GM19438 (cell line): ENCODE measurements at regions not wholly inside any gene's neighbourhood (a gene's known extent, or its start where the extent isn't known, plus 50 kb on each side); places are given as distances from the start of the nearest gene placed in this dataset.
"Not testable (repeated sequence)": the region's sequence is repeated elsewhere in the genome, so short reads cannot be mapped to it uniquely, and the experiment has no call there.

Experiments used
- ATAC-seq: cut with Tn5 transposase; IDR thresholded peaks from one replicate; pipeline ENCODE4 v1.9.1; 2021; ENCODE audit warnings: low read depth; ENCODE audit not compliant: unreplicated experiment

DNA sequence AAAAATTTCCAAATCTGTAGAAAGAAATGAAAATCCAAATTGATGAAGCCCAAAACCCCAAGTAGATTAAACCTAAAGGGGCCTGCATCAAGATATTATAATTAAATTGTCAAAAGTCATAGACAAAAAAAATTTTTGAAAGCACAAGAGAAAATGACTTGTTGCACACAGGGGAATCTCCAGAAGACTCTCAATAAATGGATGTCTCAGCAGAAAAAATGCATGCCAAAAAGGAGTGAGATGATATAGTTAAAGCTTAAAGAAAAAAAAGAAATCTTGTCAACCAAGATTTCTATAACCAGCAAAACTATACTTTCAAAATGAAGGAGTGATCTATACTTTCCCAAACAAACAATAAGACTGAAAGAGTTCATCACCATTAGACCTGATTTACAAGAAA, 393.2 kb upstream of the SPAG17 start:
- no peak for ATAC-seq

DNA sequence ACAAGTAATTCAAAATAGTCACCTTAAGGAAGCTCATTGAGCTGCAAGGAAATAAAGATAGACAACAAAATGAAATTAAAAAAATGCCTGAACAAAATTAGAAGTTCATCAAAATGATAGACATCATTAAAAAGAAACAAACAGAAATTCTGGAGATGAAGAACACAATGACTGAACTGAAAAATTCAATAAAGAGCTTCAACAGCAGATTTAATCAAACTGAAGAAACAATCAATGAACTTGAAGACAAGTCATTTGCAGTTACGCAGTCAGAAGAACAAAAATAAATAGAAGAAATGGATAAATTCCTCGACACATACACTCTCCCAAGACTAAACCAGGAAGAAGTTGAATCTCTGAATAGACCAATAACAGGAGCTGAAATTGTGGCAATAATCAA, 390.0 kb upstream of the SPAG17 start:
- no peak for ATAC-seq

DNA sequence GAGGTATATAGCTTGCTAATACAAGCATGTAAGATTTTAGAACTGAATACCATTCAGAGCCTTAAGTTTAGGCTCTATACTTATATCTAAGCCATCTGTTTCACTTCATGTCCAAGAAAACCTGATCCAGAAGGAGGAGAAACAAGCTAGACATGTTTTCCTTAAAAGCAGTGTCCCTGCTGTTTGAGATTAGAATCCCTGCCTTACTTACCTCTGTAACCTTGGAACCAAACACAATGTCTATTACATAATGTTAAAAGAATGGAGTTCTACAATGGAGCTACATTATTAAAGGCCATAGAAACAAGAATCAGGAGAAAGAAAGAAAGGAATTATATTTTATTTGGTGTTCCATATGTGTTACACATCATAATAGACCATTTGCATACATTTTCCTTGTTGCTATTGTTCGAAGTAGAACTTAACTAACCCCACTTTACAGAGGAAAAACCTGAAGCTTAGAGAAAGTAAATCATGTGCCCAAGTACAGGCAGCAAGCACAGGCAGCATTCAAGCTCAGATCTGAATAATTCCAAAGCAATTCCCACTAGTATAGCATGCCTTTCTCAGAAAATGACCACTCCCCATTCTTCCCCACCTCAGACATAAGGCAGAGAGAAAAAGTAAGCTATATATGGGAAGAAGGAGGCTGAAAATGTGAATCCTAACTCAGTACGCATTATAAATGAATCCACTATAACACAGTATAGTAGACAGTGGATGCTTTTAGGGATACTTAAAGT, 380.1 kb upstream of the SPAG17 start:
- no peak for ATAC-seq

DNA sequence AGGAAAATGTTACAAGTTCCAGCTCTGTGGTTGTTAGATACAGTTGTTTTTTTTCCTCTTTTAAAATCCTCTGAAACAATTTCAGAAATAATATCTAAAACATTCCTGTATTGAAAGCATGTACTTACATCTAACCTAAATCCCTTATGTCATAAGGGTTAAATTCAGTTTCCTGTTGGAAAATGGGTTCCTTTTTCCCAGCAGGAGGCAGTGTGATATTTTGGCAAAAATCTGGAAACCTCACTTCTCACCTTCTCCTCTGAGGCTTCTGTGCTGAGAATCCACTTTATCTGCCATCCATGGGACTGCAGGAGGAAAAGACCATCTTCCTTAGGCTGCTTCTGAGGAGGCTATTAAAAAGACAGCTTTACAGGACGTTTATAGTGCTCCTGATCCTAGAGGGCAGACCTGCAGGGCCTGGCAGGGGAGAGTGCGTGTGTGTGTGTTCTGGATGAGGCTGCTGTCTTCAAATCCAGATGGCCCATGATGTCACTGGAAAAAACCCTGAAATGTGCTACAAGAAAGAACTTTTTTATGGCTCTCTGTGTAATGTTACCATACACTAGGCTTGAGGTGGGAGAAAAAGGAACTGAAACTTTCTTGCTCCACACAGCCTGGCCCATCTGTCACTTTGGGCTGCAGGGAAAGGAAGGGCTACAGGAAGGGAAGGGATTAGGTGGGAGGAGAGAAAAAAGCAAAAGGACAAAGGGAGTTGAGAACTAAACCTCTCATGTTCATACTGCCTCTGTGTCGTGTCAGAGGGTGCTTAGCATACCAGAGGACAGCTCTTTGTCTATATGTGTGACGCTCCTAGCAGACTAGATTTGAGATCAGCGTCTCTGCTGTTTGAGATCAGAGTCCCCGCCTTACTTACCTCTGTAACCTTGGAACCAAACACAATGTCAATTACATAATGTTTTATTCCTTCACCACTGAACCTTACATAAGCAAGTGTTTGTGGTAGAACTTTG, 379.2 kb upstream of the SPAG17 start:
- no peak for ATAC-seq

GRCh38 chr1:118558933-118559332, 373.9 kb upstream of the SPAG17 start:
- no peak for ATAC-seq

GRCh38 chr1:118556936-118557335, 371.9 kb upstream of the SPAG17 start:
- no peak for ATAC-seq

- ATAC-seq = no peak
Measured at GRCh38 chr1:118555638-118556037, 370.6 kb upstream of the SPAG17 start.

GRCh38 chr1:118535901-118536300, 350.9 kb upstream of the SPAG17 start:
- no peak for ATAC-seq

DNA sequence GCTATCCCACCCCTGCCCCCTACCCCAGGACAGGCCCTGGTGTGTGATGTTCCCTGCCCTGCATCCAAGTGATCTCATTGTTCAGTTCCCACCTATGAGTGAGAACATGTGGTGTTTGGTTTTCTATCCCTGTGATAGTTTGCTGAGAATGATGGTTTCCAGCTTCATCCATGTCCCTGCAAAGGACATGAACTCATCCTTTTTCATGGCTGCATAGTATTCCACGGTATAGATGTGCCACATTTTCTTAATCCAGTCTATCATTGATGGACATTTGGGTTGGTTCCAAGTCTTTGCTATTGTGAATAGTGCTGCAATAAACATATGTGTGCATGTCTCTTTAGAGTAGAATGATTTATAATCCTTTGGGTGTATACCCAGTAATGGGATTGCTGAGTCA, 326.9 kb upstream of the SPAG17 start:
- ATAC-seq = not testable (repeated sequence)

DNA sequence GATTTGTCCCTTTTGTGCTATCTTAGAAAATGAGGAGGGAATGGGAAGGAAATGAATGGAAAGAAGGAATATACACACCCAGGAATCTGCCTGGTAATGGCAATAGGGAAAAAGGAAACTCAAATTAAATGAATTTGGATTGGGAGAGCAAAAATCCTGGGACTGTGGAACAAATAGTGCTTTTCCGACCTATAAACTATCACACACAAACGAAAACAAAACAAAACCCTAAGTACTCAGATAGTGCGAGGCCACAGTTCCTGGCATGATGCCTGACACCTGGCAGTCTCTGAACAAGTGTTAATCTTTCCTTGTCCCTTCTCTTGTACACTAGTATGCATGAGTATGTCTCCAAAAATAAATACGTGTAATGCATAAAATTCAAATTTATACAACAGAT, 319.8 kb upstream of the SPAG17 start:
- ATAC-seq = no peak

- no peak for ATAC-seq
Measured at GRCh38 chr1:118504221-118504644, 319.2 kb upstream of the SPAG17 start.

DNA sequence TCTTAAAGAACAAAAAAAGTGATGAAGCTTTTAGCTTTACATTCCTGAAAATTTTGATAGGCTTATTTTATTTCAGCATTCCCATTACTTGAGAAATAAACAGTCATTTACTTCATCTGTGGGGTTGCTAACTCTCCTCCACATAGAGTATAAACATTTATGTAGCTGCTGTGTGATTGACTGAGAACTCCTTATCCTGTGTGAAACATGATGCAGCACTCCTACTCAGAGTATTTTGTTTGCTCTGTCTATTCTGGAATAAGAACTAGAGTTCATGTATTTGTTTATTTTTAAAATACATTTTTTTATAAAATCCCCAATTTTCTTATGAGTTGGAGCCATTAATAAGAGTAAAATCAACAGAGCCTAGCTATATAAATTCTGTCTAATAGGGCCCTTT, 318.7 kb upstream of the SPAG17 start:
- no peak for ATAC-seq

GRCh38 chr1:118494998-118495397, 310.0 kb upstream of the SPAG17 start:
- ATAC-seq = no peak

- ATAC-seq = no peak
Measured at GRCh38 chr1:118488787-118489186, 303.8 kb upstream of the SPAG17 start.

- ATAC-seq = no peak
Measured at GRCh38 chr1:118487932-118488331, 302.9 kb upstream of the SPAG17 start.

GRCh38 chr1:118487091-118487490, 302.1 kb upstream of the SPAG17 start:
- no peak for ATAC-seq

DNA sequence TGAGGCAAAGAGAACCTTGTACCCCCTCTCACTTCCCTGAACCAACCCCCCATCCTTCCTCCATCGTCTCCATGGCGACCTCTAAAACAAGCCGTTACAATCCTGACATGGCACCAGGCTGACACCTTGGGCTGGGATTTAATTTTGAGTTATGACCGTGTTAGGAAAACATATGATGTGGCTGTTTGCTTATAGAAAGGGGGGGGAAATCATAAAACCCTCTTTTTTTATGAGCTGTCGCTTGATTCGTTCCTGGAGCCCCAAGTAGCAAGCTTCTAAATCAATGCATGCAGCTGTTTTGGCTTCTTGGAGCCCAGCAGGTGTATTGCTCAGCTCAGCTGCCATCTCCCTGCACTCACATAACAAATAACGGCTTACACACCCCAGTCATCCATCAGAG, 301.2 kb upstream of the SPAG17 start:
- no peak for ATAC-seq

DNA sequence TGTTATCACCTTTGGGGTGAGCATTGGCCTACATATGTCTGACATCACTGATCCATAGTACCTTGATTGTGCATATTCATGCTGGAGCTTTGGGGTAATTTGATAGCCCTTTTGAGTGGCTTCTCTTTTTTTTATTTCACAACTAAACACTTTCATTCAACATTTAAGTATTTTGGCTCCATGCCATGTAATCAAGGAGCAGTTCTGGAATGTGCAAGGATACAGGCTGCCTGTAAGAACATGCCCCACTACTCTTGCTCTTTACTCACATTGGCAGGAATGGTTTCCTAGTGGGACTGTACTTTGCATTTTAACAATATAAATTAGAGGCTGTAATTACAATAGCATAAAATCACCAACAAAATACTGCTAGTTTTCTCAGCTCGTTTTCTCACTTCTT, 300.7 kb upstream of the SPAG17 start:
- no peak for ATAC-seq

DNA sequence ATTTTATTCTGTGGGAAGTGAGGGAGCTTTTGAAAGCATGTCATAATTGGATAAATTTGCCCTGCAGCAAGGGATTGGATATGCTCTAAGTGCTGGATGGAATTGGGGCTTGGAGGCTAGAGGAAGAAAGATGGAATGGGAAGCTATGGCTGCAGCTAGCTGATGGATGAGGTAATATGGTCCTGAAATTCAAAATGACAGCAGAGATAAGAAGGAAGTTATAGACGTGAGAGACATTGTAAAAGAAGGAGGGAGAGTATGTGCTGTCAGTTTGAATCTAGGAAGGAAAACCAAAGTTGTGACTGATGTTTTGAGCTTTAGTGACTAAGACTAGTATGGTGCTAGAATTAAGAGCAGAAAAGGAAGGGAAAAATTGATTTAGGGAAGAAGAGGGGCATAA, 299.9 kb upstream of the SPAG17 start:
- no peak for ATAC-seq

DNA sequence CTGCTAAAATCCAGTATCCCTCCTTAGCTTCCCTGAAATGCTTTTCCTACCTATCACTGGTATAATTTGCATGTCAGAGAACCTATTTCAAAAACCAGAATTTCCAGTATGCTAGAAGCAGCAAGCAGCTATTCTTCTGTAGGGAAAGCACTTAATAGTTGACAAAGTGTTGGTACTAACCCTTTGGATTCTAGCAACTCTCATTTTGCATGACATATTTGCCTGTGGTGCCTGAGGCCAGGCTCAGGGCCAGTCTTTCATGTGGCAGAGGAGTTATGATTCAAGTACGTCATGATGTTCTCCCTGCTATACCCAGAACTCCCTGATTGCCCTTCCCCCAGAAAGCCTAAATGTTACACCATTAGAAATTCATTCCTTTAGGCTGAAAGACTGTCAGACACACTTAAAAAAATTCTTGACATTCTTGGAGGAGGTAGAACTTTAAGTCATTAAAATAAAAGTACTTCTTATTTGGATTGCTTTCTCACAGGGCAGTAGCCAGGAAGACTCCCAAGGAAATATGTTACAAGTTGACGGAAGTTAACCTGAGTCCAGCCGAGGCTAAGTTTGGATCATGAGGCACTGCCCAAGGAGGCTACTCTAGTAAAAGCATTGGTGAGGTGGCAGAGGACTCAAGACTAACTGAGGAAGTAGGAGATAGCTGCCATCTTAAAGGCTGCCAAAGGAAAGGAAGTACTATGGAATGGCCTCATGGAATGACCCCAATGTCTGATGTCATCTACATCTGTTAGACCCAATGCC, 298.4 kb upstream of the SPAG17 start:
- ATAC-seq = no peak

GRCh38 chr1:118481126-118481525, 296.1 kb upstream of the SPAG17 start:
- no peak for ATAC-seq
